HFFc6 (cell line): ENCODE measurements at regions not wholly inside any gene's neighbourhood (a gene's known extent, or its start where the extent isn't known, plus 50 kb on each side); places are given as distances from the start of the nearest gene placed in this dataset.

ENCODE experiments used
- DNase-seq: peaks from one replicate; pipeline ENCODE4 v3.0.0-alpha.2; 2018
- H3K27ac Mint-ChIP-seq: 2 replicates; pipeline ENCODE4 v1.8.0; 2020; ENCODE audit warnings: mild to moderate bottlenecking, mixed read lengths
- H3K27me3 Mint-ChIP-seq: 2 replicates; pipeline ENCODE4 v1.8.0; 2021; ENCODE audit warnings: mild to moderate bottlenecking, moderate library complexity, mixed read lengths; ENCODE audit not compliant: insufficient read depth
- H3K36me3 Mint-ChIP-seq: 2 replicates; pipeline ENCODE4 v1.8.0; 2021; ENCODE audit warnings: low read depth, mixed read lengths
- H3K4me1 Mint-ChIP-seq: 2 replicates; pipeline ENCODE4 v1.8.0; 2020; ENCODE audit warnings: low read depth, mixed read lengths
- H3K4me3 Mint-ChIP-seq: 2 replicates; pipeline ENCODE4 v1.8.0; 2020; ENCODE audit warnings: mild to moderate bottlenecking, moderate library complexity, mixed read lengths
- H3K9me3 Mint-ChIP-seq: 2 replicates; pipeline ENCODE4 v1.8.0; 2020; ENCODE audit warnings: mild to moderate bottlenecking, mixed read lengths
- CTCF ChIP-seq: fragments of 200-600 bp; sonication (generic); IDR thresholded peaks from 2 replicates; pipeline ENCODE4 v1.5.0; 2021; ENCODE audit warnings: antibody characterized with exemption, mild to moderate bottlenecking

GRCh38 chr3:64375737-64376136 is 150.5 kb upstream of the PRICKLE2 start:
- Mint-ChIP-seq H3K9me3 (peaks cover 9% of the 10 kb centered on the region; the same call in 1 of the 2 replicates), H3K4me1 (0 out of 2 replicates have a peak, but pooled peaks cover 7% of the 10 kb centered on the region), H3K4me3 (no peak overlapping the region), H3K36me3 (peaks cover 7% of the 10 kb centered on the region; the same call in 1 of the 2 replicates), H3K27ac (no peak overlapping the region), H3K27me3 (peaks cover 1% of the 10 kb centered on the region)
- TF ChIP-seq CTCF = no peak
- DNase-seq = no peak

- H3K4me3 Mint-ChIP-seq = no peak overlapping the region
- no peak for TF ChIP-seq CTCF
- H3K9me3 Mint-ChIP-seq = no peaks in the 10 kb centered on the region
- H3K36me3 Mint-ChIP-seq = no peaks in the 10 kb centered on the region
- H3K27ac Mint-ChIP-seq = no peak overlapping the region
- H3K4me1 Mint-ChIP-seq = 0 out of 2 replicates have a peak, but pooled peaks cover 4% of the 10 kb centered on the region
- no peaks in the 10 kb centered on the region; the same call in 1 of the 2 replicates for H3K27me3 Mint-ChIP-seq
- no peak for DNase-seq
Measured at GRCh38 chr3:64369390-64369789, 144.1 kb upstream of the PRICKLE2 start.

GRCh38 chr3:64368257-64369020 is 143.2 kb upstream of the PRICKLE2 start:
- Mint-ChIP-seq H3K4me3 (no peak overlapping the region), H3K27me3 (no peaks in the 10 kb centered on the region; the same call in 1 of the 2 replicates), H3K4me1 (0 out of 2 replicates have a peak, but pooled peaks cover 4% of the 10 kb centered on the region), H3K9me3 (no peaks in the 10 kb centered on the region), H3K36me3 (no peaks in the 10 kb centered on the region), H3K27ac (no peak overlapping the region)
- no peak for DNase-seq
- no peak for TF ChIP-seq CTCF

- Mint-ChIP-seq H3K4me3 (no peak overlapping the region), H3K36me3 (no peaks in the 10 kb centered on the region), H3K27ac (no peak overlapping the region), H3K4me1 (0 out of 2 replicates have a peak, but pooled peaks cover 4% of the 10 kb centered on the region), H3K9me3 (no peaks in the 10 kb centered on the region), H3K27me3 (no peaks in the 10 kb centered on the region; the same call in 1 of the 2 replicates)
- DNase-seq = no peak
- TF ChIP-seq CTCF = no peak
Measured at GRCh38 chr3:64365877-64366276, 140.6 kb upstream of the PRICKLE2 start.

GRCh38 chr3:64363842-64364241 is 138.6 kb upstream of the PRICKLE2 start:
- H3K4me3 Mint-ChIP-seq = no peak overlapping the region
- H3K4me1 Mint-ChIP-seq = 0 out of 2 replicates have a peak, but pooled peaks cover 4% of the 10 kb centered on the region
- no peak overlapping the region for H3K27ac Mint-ChIP-seq

More at GRCh38 chr3:64363842-64364241, 138.6 kb upstream of the PRICKLE2 start:
- TF ChIP-seq CTCF = no peak
- no peaks in the 10 kb centered on the region for H3K9me3 Mint-ChIP-seq
- no peaks in the 10 kb centered on the region; the same call in 1 of the 2 replicates for H3K27me3 Mint-ChIP-seq
- H3K36me3 Mint-ChIP-seq = no peaks in the 10 kb centered on the region
- no peak for DNase-seq
